ENCODE measurements at regions not wholly inside any gene's neighbourhood (a gene's known extent, or its start where the extent isn't known, plus 50 kb on each side); places are given as distances from the start of the nearest gene placed in this dataset.

- H3K4me2 ChIP-seq (ENCODE audit: low read depth, low read length, poor library complexity, severe bottlenecking): no peak overlapping the region
Measured at GRCh38 chr13:84902243-84902642, 897.0 kb downstream of the SLITRK6 start.

GRCh38 chr13:84896128-84896527, 903.1 kb downstream of the SLITRK6 start:
- Histone ChIP-seq H3K27me3 (ENCODE audit: insufficient read depth, low read length, poor library complexity, severe bottlenecking) (no peaks in the 10 kb centered on the region), H3F3A (ENCODE audit: low read depth) (no peaks in the 10 kb centered on the region), H3K4me3 (ENCODE audit: low read length, poor library complexity, severe bottlenecking) (no peak overlapping the region), H2AFZ (ENCODE audit: low read length) (no peak overlapping the region), H3K9me3 (ENCODE audit: insufficient read depth, low read depth, low read length) (no peaks in the 10 kb centered on the region), H3K79me2 (ENCODE audit: insufficient read depth, low read length) (no peaks in the 10 kb centered on the region), H3K4me2 (ENCODE audit: low read depth, low read length, poor library complexity, severe bottlenecking) (no peak overlapping the region), H3K9me2 (replicated peaks; ENCODE audit: low read depth, low read length) (no peaks in the 10 kb centered on the region), H3K4me1 (ENCODE audit: insufficient read depth, low read length, poor library complexity, severe bottlenecking) (no peaks in the 10 kb centered on the region), H3K36me3 (ENCODE audit: insufficient read depth, low read length) (no peaks in the 10 kb centered on the region), H4K20me1 (ENCODE audit: insufficient read depth, low read length, poor library complexity, severe bottlenecking) (no peaks in the 10 kb centered on the region), H3K9ac (ENCODE audit: low read depth, low read length, poor library complexity, severe bottlenecking) (no peak overlapping the region)
- no peak for TF ChIP-seq EZH2phosphoT487 (IDR thresholded peaks at IDR 0.05; ENCODE audit: borderline replicate concordance)
- peak; percentile 82 for TF ChIP-seq CTCF (conservative IDR thresholded peaks at IDR 0.05; ENCODE audit: low read length)

More at GRCh38 chr13:84902243-84902642, 897.0 kb downstream of the SLITRK6 start:
- no peaks in the 10 kb centered on the region for H3K9me2 ChIP-seq (replicated peaks; ENCODE audit: low read depth, low read length)
- no peaks in the 10 kb centered on the region for H3K36me3 ChIP-seq (ENCODE audit: insufficient read depth, low read length)
- no peaks in the 10 kb centered on the region for H3K27me3 ChIP-seq (ENCODE audit: insufficient read depth, low read length, poor library complexity, severe bottlenecking)
- no peaks in the 10 kb centered on the region for H3K9me3 ChIP-seq (ENCODE audit: insufficient read depth, low read depth, low read length)
- H2AFZ ChIP-seq (ENCODE audit: low read length): no peak overlapping the region
- TF ChIP-seq EZH2phosphoT487 (IDR thresholded peaks at IDR 0.05; ENCODE audit: borderline replicate concordance) (no peak), CTCF (conservative IDR thresholded peaks at IDR 0.05; ENCODE audit: low read length) (no peak)
- H3F3A ChIP-seq (ENCODE audit: low read depth): no peaks in the 10 kb centered on the region
- no peaks in the 10 kb centered on the region for H3K4me1 ChIP-seq (ENCODE audit: insufficient read depth, low read length, poor library complexity, severe bottlenecking)
- no peaks in the 10 kb centered on the region for H3K79me2 ChIP-seq (ENCODE audit: insufficient read depth, low read length)
- no peak overlapping the region for H3K9ac ChIP-seq (ENCODE audit: low read depth, low read length, poor library complexity, severe bottlenecking)
- no peaks in the 10 kb centered on the region for H4K20me1 ChIP-seq (ENCODE audit: insufficient read depth, low read length, poor library complexity, severe bottlenecking)
- no peak overlapping the region for H3K4me3 ChIP-seq (ENCODE audit: low read length, poor library complexity, severe bottlenecking)

- Histone ChIP-seq H4K20me1 (ENCODE audit: insufficient read depth, low read length, poor library complexity, severe bottlenecking) (no peaks in the 10 kb centered on the region), H3K9me2 (replicated peaks; ENCODE audit: low read depth, low read length) (no peaks in the 10 kb centered on the region), H3K36me3 (ENCODE audit: insufficient read depth, low read length) (no peaks in the 10 kb centered on the region), H3K27me3 (ENCODE audit: insufficient read depth, low read length, poor library complexity, severe bottlenecking) (no peaks in the 10 kb centered on the region), H2AFZ (ENCODE audit: low read length) (no peak overlapping the region), H3K9ac (ENCODE audit: low read depth, low read length, poor library complexity, severe bottlenecking) (no peak overlapping the region), H3K4me2 (ENCODE audit: low read depth, low read length, poor library complexity, severe bottlenecking) (no peak overlapping the region), H3K79me2 (ENCODE audit: insufficient read depth, low read length) (no peaks in the 10 kb centered on the region), H3F3A (ENCODE audit: low read depth) (no peaks in the 10 kb centered on the region), H3K9me3 (ENCODE audit: insufficient read depth, low read depth, low read length) (no peaks in the 10 kb centered on the region), H3K4me1 (ENCODE audit: insufficient read depth, low read length, poor library complexity, severe bottlenecking) (no peaks in the 10 kb centered on the region), H3K4me3 (ENCODE audit: low read length, poor library complexity, severe bottlenecking) (no peak overlapping the region)
- TF ChIP-seq EZH2phosphoT487 (IDR thresholded peaks at IDR 0.05; ENCODE audit: borderline replicate concordance): no peak
- peak; percentile 18; the same call in 1 of the 2 replicates for TF ChIP-seq CTCF (conservative IDR thresholded peaks at IDR 0.05; ENCODE audit: low read length)
Measured at GRCh38 chr13:84894749-84895148, 904.5 kb downstream of the SLITRK6 start.
